CD4-positive, CD25-positive, alpha-beta regulatory T cell (primary cell): ENCODE measurements at regions not wholly inside any gene's neighbourhood (a gene's known extent, or its start where the extent isn't known, plus 50 kb on each side); places are given as distances from the start of the nearest gene placed in this dataset.
"Not testable (repeated sequence)": the region's sequence is repeated elsewhere in the genome, so short reads cannot be mapped to it uniquely, and the experiment has no call there.

Source experiments
- ATAC-seq, 2 donors: fragments of 150-1000 bp; cut with Tn5 transposase; one replicate each; pipeline ENCODE4 v1.10.0; 2021; ENCODE audit warnings: low read depth in 2 of 2, moderate number of reproducible peaks in 2 of 2, moderate library complexity in 1 of 2
- DNase-seq, 3 donors: peaks; one replicate each; pipeline versions ENCODE4 v3.0.0 to v3.0.0-alpha.2; 2012 to 2022; ENCODE audit warnings: mixed read lengths in 1 of 3
- H3K27ac ChIP-seq: one replicate; pipeline ENCODE4 v1.7.0; 2013; ENCODE audit warnings: mild to moderate bottlenecking, low read length; ENCODE audit not compliant: insufficient read depth, poor library complexity, severe bottlenecking
- H3K27me3 ChIP-seq: one replicate; pipeline ENCODE4 v1.7.0; 2013; ENCODE audit warnings: low read length; ENCODE audit not compliant: control insufficient read depth, insufficient read depth
- H3K36me3 ChIP-seq: one replicate; pipeline ENCODE4 v1.7.0; 2013; ENCODE audit warnings: mild to moderate bottlenecking, low read length, moderate library complexity; ENCODE audit not compliant: control insufficient read depth, insufficient read depth
- H3K4me1 ChIP-seq: 2 replicates; pipeline ENCODE4 v1.7.0; 2013; ENCODE audit warnings: mild to moderate bottlenecking, low read length; ENCODE audit not compliant: insufficient read depth, control insufficient read depth, poor library complexity, severe bottlenecking
- H3K4me3 ChIP-seq: one replicate; pipeline ENCODE4 v1.7.0; 2013; ENCODE audit warnings: low read depth, mild to moderate bottlenecking, low read length, moderate library complexity
- H3K9me3 ChIP-seq, 2 experiments: 1 replicate in 1 of 2; 2 replicates in 1 of 2; pipeline ENCODE4 v1.7.0; 2013; ENCODE audit warnings: low read length in 2 of 2, mild to moderate bottlenecking in 1 of 2, moderate library complexity in 1 of 2; ENCODE audit not compliant: control insufficient read depth in 2 of 2
- H3K27ac Mint-ChIP-seq, 3 donors: one replicate each; pipeline ENCODE4 v1.8.0; 2020 to 2022; ENCODE audit warnings: mild to moderate bottlenecking in 3 of 3, mixed read lengths in 3 of 3, moderate library complexity in 2 of 3
- H3K27me3 Mint-ChIP-seq: one replicate; pipeline ENCODE4 v1.8.0; 2022; ENCODE audit warnings: mild to moderate bottlenecking, mixed read lengths
- H3K36me3 Mint-ChIP-seq: one replicate; pipeline ENCODE4 v1.8.0; 2020; ENCODE audit warnings: mixed read lengths
- H3K4me1 Mint-ChIP-seq, 4 donors: one replicate each; pipeline ENCODE4 v1.8.0; 2020 to 2022; ENCODE audit warnings: mixed read lengths in 4 of 4, mild to moderate bottlenecking in 1 of 4
- H3K4me3 Mint-ChIP-seq, 4 donors: one replicate each; pipeline ENCODE4 v1.8.0; 2020 to 2022; ENCODE audit warnings: mild to moderate bottlenecking in 4 of 4, mixed read lengths in 4 of 4, moderate library complexity in 3 of 4
- H3K9me3 Mint-ChIP-seq, 7 donors: one replicate each; pipeline ENCODE4 v1.8.0; 2020 to 2022; ENCODE audit warnings: mixed read lengths in 7 of 7, mild to moderate bottlenecking in 3 of 7, moderate library complexity in 2 of 7

DNA sequence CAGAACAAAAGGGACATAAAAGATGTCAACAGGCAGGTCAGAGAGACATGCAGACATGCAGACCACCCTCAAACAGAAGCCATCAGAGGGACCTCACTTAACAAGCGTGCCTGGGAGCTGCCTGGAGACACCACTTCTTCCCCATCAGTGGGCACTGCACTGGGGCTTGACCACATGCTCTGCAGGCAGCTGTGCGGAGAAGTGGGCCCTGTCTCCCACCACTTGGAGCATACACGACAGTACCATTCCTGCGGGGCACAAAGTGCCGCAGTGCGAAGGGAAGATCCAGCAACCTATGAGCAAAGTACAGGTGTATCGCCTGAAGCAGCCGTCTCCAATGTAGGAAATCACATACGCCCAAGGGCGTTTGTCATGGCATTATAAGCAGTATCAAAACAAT lies 150.5 kb upstream of the FOXD4L5 start:
- H3K9me3 ChIP-seq = peaks cover 0 to 18% of the 10 kb centered on the region in 2 experiments
- Mint-ChIP-seq H3K27me3 (no peaks in the 10 kb centered on the region), H3K4me3 (no peak overlapping the region), H3K36me3 (no peaks in the 10 kb centered on the region), H3K9me3 (peaks cover 5 to 36% (median 19%) of the 10 kb centered on the region in 7 donors), H3K27ac (no peak overlapping the region), H3K4me1 (no peaks in the 10 kb centered on the region)
- H3K27ac ChIP-seq = no peak overlapping the region
- H3K36me3 ChIP-seq = no peaks in the 10 kb centered on the region
- H3K4me1 ChIP-seq = no peaks in the 10 kb centered on the region
- ATAC-seq = no peak
- DNase-seq = no peak
- H3K4me3 ChIP-seq = no peak overlapping the region
- no peaks in the 10 kb centered on the region for H3K27me3 ChIP-seq

DNA sequence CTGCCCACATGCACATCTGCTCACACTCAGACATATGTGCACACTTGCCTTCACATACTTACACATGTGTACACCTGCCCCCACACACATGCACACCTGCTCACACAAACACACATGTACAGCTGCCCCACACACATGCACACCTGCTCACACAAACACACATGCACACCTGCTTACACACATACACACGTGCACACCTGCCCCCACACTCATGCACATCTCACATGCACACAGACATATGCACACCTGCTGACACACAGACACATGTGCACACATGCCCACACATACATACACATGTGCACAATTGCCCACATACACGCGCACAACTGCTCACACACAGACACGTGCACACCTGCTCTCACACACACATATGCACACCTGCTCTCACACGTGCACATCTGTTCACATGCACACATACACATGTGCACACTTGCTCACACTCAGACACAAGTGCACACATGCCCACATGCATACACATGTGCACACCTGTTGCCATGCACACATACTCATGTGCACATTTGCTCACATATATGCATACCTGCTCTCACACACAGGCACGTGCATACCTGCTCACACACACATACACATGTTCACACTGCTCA lies 147.8 kb upstream of the FOXD4L5 start:
- H3K27me3 ChIP-seq = no peaks in the 10 kb centered on the region
- no peak overlapping the region for H3K4me3 ChIP-seq
- Mint-ChIP-seq H3K4me1 (no peaks in the 10 kb centered on the region), H3K36me3 (no peaks in the 10 kb centered on the region), H3K9me3 (peaks cover 5 to 28% (median 18%) of the 10 kb centered on the region in 7 donors), H3K27ac (no peak overlapping the region), H3K4me3 (no peak overlapping the region), H3K27me3 (no peaks in the 10 kb centered on the region)
- no peak overlapping the region for H3K27ac ChIP-seq
- peaks cover 0 to 27% of the 10 kb centered on the region in 2 experiments for H3K9me3 ChIP-seq
- DNase-seq (no peak), ATAC-seq (no peak)
- H3K4me1 ChIP-seq = no peaks in the 10 kb centered on the region
- no peaks in the 10 kb centered on the region for H3K36me3 ChIP-seq

DNA sequence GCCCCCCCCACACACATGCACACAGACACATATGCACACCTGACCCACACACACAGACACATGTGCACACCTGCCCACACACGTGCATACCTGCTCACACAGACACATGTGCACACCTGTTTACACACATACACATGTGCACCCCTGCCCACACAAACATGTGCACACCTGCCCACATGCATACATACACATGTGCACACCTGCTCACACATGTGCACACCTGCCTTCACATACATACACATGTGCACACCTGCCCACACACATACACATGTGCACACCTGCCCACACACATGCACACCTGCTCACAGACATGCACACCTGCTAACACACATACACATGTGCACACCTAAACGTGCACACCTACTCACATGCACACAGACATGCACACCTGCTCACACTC lies 147.0 kb upstream of the FOXD4L5 start:
- no peaks in the 10 kb centered on the region for H3K4me1 ChIP-seq
- no peak overlapping the region for H3K4me3 ChIP-seq
- DNase-seq (no peak), ATAC-seq (no peak)
- peaks cover 2 to 25% (median 16%) of the 10 kb centered on the region in 7 donors for H3K9me3 Mint-ChIP-seq
- H3K4me1 Mint-ChIP-seq = no peaks in the 10 kb centered on the region
- no peak overlapping the region for H3K27ac ChIP-seq
- H3K27me3 ChIP-seq = no peaks in the 10 kb centered on the region
- H3K27ac Mint-ChIP-seq = peak overlapping the region in 1 of 3 donors; percentile 33
- peaks cover 0 to 27% of the 10 kb centered on the region in 2 experiments for H3K9me3 ChIP-seq
- H3K4me3 Mint-ChIP-seq = no peak overlapping the region
- no peaks in the 10 kb centered on the region for H3K36me3 ChIP-seq
- no peaks in the 10 kb centered on the region for H3K36me3 Mint-ChIP-seq
- H3K27me3 Mint-ChIP-seq = no peaks in the 10 kb centered on the region

DNA sequence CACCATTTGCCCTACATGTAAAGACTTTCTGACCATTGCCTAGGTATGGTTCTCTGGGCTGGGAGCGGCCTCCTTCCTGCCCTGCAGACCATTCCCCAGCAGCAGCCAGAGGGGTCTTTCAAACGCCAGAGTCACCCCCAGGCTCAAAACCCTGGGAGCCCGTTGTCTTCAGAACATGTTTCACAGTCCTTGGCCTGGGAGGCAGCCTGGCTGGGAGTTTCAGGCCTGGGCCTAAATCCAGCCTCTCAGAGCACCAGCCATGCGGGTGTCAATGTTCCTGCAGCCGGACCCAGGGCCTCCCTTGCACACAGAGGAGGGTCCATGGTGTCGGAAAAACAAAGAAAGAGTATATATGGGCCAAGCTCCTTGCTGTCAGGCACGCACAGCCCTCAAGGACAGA lies 145.2 kb upstream of the FOXD4L5 start:
- no peak overlapping the region for H3K4me3 ChIP-seq
- Mint-ChIP-seq H3K36me3 (peaks cover 4% of the 10 kb centered on the region), H3K27ac (no peak overlapping the region), H3K27me3 (no peaks in the 10 kb centered on the region), H3K4me1 (peaks cover 0 to under 1% (median 0%) of the 10 kb centered on the region in 4 donors), H3K4me3 (no peak overlapping the region), H3K9me3 (peaks cover 4 to 28% (median 18%) of the 10 kb centered on the region in 7 donors)
- H3K4me1 ChIP-seq = no peaks in the 10 kb centered on the region
- no peak for ATAC-seq
- H3K27me3 ChIP-seq = no peaks in the 10 kb centered on the region
- H3K27ac ChIP-seq = no peak overlapping the region
- DNase-seq = no peak
- H3K9me3 ChIP-seq = peaks cover 0 to 38% of the 10 kb centered on the region in 2 experiments
- no peaks in the 10 kb centered on the region for H3K36me3 ChIP-seq

DNA sequence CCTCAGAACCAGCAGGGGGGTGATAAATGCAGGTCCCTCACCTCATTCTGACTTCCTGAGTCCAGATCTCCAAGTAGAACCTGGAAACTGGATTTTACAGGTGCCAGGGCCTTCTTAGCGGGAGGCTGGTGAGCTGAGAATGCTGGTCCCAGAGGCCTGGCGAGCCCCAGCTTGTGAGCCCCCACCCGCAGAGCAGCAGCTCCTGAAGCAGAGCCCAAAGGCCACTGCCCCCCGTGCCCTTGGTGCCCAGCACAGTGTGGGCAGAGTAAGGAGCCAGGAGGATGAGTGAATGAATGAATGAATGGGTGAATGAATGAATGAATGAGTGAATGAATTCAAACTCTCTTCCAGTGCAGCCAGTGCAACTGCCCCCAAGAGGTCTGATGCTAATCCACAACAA lies 142.4 kb upstream of the FOXD4L5 start:
- DNase-seq, H3K36me3 ChIP-seq, H3K27me3 ChIP-seq, H3K4me3 Mint-ChIP-seq, H3K4me1 ChIP-seq, H3K36me3 Mint-ChIP-seq, H3K27ac Mint-ChIP-seq, H3K4me1 Mint-ChIP-seq, H3K27ac ChIP-seq, H3K4me3 ChIP-seq, H3K27me3 Mint-ChIP-seq, ATAC-seq: not testable (repeated sequence)
- H3K9me3 Mint-ChIP-seq = peaks cover 4 to 29% (median 15%) of the 10 kb centered on the region in 7 donors
- peaks cover 0 to 35% of the 10 kb centered on the region in 2 experiments for H3K9me3 ChIP-seq

DNA sequence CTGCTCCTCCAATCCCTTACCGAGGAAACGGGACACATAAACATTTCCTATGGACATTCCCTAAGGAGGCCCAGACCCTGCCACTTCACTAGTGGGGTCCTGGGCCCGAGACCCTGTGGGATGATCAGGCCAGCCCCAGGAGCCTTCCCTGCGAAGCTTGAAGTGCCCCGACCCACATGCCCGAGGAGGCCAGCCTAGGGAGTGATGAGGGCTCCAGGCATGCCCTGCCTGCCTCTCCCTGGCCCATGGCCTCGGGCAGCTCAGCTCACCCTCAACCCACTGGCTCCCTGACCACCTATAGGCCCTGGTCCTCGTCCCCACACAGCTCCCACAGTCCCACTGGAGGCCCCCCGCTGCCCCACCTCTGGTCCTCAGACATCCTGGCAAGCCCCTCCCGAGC lies 141.8 kb upstream of the FOXD4L5 start:
- H3K4me1 ChIP-seq, H3K27me3 ChIP-seq, H3K36me3 ChIP-seq, H3K4me1 Mint-ChIP-seq, DNase-seq, H3K27me3 Mint-ChIP-seq, H3K27ac Mint-ChIP-seq, H3K4me3 Mint-ChIP-seq, H3K36me3 Mint-ChIP-seq, H3K27ac ChIP-seq, H3K4me3 ChIP-seq, ATAC-seq: not testable (repeated sequence)
- H3K9me3 ChIP-seq = peaks cover 0 to 32% of the 10 kb centered on the region in 2 experiments
- H3K9me3 Mint-ChIP-seq = peaks cover 0 to 26% (median 13%) of the 10 kb centered on the region in 7 donors

DNA sequence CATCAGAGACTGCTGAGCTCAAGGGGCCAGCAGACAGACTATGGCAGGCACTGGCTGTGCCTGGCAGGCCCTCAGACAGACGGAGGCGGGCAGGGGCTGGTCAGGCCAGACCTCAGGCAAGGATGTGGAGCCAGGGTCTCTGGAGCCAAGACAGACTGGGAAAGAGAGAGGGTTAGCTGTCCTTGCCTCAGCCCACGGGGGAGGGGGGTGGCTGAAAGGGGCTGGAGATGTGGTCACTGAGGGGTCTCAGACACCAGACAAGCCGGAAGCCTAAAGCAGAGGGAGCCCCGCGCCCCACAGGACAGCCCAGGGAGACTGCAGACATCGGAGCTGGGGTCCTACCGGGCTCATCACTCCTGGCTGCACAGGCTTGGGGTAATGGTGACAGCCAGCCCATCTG lies 141.2 kb upstream of the FOXD4L5 start:
- Mint-ChIP-seq H3K9me3 (peaks cover 0 to 28% (median 16%) of the 10 kb centered on the region in 7 donors), H3K4me1 (peaks cover 0 to 4% (median 0%) of the 10 kb centered on the region in 4 donors), H3K4me3 (no peak overlapping the region), H3K27me3 (no peaks in the 10 kb centered on the region), H3K36me3 (peaks cover 8% of the 10 kb centered on the region), H3K27ac (no peak overlapping the region)
- Histone ChIP-seq H3K9me3 (peaks cover 2 to 28% of the 10 kb centered on the region in 2 experiments), H3K4me1 (no peaks in the 10 kb centered on the region), H3K36me3 (no peaks in the 10 kb centered on the region), H3K27me3 (no peaks in the 10 kb centered on the region), H3K27ac (no peak overlapping the region), H3K4me3 (no peak overlapping the region)
- ATAC-seq (no peak), DNase-seq (no peak)

DNA sequence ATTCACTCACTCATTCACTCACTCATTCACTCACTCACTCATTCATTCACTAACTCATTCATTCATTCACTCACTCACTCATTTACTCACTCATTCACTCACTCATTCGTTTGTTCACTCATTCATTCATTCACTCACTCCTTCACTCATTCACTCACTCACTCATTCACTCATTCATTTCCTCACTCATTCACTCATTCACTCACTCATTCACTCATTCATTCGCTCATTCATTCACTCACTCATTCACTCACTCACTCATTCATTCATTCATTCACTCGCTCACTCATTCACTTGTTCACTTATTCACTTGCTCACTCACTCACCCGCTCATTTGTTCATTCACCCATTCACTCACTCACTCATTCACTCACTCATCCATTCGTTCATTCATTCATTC lies 140.2 kb upstream of the FOXD4L5 start:
- ATAC-seq, H3K4me1 Mint-ChIP-seq, H3K4me3 ChIP-seq, H3K27ac ChIP-seq, H3K4me3 Mint-ChIP-seq, H3K27ac Mint-ChIP-seq, H3K27me3 ChIP-seq, H3K36me3 ChIP-seq, H3K4me1 ChIP-seq, H3K36me3 Mint-ChIP-seq, H3K27me3 Mint-ChIP-seq: not testable (repeated sequence)
- H3K9me3 ChIP-seq = peaks cover 2 to 22% of the 10 kb centered on the region in 2 experiments
- DNase-seq = peak in 1 of 3 donors; percentile 1
- peaks cover 0 to 33% (median 17%) of the 10 kb centered on the region in 7 donors for H3K9me3 Mint-ChIP-seq
